ENCODE measurements at regions not wholly inside any gene's neighbourhood (a gene's known extent, or its start where the extent isn't known, plus 50 kb on each side); places are given as distances from the start of the nearest gene placed in this dataset.
"Not testable (repeated sequence)": the region's sequence is repeated elsewhere in the genome, so short reads cannot be mapped to it uniquely, and the experiment has no call there.

DNA sequence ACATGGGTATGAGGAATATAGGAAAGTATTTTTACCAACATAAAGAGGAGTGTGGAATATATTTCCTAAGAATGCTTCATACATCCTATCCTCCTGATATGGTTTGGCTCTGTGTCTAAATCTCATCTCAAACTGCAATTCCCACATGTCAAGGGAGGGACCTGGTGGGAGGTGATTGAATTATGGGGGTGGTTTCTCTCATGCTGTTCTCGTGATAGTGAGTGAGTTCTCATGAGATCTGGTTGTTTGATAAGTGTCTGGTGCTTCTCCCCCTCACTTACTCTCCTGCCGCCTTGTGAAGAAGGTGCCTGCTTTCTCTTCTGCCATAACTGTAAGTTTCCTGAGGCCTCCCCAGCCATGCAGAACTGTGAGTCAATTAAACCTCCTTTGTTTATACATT is 62.2 kb upstream of the CYRIA start:
- not testable (repeated sequence) for DNase-seq (ENCODE audit: low read depth in 3 of 3)

DNA sequence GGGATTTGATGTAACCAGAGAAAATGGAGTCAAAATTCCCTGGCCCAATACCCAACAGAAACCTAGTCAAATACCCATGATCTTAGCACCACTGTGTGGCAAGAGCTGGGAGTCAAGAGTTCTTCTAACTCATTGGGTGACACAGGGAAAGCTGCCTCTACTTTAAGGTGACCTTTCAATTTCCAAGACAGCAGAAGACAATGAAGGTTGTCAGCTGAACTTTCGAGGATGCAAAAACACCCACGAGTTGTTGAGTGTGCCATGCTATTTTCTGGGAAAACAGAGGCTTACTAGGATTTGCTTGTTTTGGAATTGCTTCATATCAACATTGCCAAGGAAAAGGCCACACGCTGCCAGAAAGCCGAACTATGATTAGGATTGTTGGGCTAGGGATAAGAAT is 61.6 kb upstream of the CYRIA start:
- no peak for DNase-seq (ENCODE audit: low read depth in 3 of 3)

DNA sequence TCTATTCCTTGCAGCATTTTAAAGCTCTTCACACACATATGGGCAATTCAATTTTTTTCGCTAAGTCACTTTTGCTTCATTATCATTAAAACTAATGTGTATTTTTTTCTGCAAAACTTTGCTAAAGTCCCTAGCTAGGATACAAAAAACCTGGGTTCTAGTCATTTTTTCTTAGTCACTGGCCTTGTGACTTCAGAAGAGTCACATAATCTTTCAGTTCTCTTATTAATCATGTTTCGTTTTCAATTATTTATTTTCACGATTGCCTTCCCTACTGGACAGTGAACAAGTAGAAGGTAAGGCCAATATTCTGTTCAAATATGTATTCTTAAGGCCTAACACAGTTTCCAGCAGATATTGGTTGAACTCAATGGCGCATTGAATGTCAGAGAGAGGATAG is 60.9 kb upstream of the CYRIA start:
- no peak for DNase-seq (ENCODE audit: low read depth in 3 of 3)

DNA sequence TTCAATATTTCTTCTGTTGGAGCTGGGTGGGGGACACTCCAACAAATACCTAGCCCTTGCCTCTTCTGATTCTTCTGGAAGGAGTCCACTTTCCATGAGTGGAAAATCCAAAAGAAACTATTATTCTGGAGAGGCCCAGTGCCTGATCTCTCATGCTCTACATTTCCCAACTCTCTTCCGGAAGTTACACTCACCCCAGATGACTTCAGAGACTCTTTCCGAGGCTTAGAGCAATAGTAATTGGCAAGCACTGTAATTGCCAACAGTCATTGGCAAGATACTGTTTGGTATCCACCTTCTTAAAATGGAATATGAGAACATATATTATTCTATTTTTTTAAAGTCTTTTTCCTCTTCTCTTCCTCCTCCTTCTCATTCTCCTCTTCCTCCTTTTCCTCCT is 60.5 kb upstream of the CYRIA start:
- no peak for DNase-seq (ENCODE audit: low read depth in 3 of 3)

DNA sequence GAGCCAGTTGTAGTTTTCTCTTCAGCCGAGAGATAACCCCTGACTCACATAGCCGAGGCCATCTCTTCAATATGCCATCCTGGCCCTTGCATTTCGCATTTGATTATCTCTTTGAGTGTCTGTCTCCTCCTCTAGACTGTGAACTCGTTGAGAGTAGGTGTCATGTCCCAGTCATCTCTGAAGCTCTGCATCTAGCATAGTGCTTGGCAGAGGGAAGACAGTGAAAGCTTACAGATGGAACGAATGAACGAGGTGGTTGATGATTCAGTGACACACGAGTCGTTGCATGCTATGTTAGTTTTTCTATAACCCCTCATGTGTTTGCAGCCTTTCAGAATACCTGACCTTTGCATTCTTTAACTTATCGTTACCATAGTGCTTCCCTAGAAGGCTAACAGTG is 59.9 kb upstream of the CYRIA start:
- DNase-seq (ENCODE audit: low read depth in 3 of 3): peak in 1 of 3 donors; percentile 25

DNA sequence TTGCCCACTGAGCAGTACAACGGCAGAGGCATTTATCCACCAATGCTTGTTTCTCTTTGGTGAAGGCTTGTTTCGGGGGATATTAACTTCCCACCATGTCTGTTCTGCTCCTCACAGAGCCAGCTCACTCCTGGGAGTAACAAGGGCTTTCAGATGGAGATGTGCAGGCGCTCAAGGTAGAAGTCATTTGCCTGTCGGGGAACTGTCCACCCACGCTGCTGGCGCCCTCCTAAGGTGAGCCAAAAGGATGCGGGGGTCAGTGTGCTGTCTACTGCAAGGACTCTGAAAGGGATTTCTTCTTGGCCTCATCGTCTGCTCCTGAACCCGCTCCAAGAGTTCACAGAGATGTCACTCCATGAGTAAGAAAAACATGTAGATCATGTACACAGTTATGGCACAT is 57.0 kb upstream of the CYRIA start:
- DNase-seq (ENCODE audit: low read depth in 3 of 3): no peak

DNA sequence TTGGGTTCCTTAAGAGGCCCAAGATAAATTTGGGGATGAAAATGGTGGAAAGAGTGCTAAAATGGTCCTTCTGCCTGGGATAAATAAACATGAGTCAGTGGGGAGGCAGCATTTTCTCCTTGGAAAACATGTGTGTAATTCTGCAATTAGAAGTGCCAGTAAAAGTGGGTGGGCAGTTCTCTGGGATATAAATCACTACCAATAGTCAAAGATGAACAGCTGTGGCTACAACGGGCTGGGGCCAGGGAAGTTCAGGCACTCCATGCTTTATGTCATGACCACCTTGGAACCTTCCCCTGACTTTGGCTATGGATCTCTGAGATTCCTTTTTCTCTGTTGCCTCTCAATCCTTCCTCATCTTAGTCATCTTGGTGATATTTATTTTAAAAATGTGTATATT is 56.5 kb upstream of the CYRIA start:
- no peak for DNase-seq (ENCODE audit: low read depth in 3 of 3)

DNA sequence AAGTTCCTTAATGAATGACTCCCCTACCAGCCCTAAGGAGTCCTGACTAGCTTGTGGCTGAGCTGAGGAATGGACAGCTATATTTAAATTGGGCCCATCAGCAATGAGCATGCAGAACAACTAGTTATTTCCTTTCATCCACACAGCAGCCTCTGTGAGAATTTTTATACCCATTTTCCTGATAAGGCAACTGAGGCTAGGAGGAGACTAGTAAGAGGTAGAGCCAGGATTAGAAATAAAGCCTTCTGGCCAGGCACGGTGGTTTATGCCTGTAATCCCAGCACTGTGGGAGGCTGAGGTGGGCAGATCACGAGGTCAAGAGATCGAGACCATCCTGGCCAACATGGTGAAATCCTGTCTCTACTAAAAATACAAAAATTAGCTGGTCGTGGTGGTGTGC is 55.9 kb upstream of the CYRIA start:
- DNase-seq (ENCODE audit: low read depth in 3 of 3): not testable (repeated sequence)

DNA sequence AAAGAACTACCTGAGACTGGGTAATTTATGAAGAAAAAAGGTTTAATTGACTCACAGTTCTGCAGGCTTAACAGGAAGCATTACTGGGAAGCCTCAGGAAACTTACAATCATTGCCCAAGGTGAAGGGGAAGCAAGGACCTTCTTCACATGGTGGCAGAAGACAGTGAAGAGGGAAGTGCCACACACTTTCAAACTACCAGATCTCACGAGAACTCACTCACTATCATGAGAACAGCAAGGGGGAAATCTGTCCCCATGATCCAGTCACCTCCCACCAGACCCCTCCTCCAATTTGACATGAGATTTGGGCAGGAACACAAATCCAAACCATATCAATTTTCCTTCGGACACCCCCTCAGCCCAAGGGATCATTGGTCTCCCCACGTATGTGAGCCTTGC is 55.1 kb upstream of the CYRIA start:
- not testable (repeated sequence) for DNase-seq (ENCODE audit: low read depth in 3 of 3)

DNA sequence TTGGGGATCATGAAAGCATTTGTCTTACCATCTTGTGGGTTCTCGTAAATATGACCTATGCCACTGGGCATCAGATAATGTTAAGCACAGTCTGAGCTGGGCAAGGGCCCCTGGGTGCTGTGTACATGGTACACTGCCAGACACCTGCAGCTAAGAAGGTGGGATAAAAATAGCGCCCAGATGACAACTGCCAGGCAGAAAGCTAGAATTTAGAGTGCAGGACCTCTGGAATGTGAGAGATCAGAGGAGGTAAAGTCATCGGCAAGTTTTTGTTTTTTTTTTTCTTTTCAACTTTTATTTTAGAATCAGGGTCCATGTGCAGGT is 53.8 kb upstream of the CYRIA start:
- no peak for DNase-seq (ENCODE audit: low read depth in 3 of 3)

DNA sequence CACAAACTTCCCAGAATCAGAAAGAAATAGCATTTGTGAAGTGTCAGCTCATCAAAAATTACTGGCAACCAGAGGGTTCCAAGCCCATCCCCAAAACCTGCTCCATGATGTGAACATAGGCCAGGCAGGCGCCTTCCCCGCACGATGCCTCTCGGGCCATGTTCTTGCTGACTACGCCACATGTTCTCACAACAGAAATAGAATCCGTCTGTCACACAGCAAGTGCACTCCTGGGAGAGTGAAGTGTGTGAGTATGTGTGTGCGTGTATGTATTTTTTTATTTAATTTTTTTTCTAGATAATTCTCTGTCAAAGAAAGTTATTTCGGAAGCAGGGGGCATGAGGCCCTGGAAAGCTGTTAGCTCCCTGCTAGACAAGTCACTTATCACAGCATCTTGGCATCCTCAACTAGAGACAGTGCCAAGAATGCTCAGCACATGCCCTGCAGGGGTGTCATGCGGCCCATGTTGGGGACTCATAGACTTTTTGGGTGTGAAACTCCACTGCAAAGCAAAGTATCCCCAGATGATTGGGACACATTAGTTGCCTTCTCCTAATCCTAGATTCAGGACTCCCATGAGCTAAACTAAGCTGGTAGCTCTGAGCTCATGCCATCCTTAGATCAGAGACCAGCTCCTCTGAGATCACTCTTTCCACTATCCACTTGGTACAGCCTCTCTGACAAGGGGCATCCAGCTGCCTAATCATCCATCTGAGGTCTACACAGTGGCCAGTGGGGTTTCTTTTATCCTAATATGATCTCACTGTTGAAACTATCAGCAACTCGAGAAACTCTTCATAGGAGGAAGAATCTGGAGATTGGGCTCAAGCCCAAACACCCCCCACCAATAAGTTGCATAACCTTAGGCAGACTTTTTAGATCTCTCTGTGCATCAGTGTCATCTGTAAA is 53.2 kb upstream of the CYRIA start:
- DNase-seq (ENCODE audit: low read depth in 3 of 3): no peak

DNA sequence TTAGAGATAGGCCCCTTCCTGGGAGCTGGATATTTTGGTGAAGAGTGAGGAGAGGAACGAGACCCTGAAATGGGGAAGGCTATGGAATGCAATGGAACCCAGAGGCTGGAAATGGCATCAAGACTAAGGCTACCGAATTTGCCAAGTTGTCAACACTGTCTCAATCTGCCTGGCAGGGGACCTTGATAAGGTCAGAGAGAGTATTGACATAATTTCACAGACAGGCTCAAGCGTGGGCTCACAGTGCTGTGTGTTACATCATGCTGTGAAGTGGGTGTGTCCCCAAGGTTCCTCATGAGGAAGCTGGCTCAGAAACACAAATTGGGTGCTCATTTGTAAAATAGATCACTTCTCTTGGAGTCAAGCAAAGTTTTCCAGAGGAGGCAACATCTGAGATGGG is 51.8 kb upstream of the CYRIA start:
- DNase-seq (ENCODE audit: low read depth in 3 of 3): no peak

DNA sequence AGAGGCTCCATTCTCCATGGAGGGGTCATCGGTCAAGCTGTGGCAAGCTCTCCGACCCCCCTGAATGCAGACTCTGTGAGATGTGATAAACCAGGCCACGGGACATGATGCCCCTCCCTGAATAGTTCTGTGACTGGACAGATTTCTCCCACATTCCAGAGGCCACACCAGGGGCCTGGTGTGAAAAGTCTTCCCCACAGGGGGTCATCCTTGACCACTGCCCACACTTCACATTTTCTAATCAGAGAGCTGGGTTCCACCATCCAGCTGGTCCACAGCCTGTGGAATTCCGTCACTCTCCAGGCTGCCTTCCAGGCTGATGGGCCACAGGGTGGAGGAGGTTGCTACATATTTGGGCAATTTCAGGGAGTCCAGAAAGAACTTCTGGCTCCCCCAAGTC is 51.3 kb upstream of the CYRIA start:
- DNase-seq (ENCODE audit: low read depth in 3 of 3): no peak

DNA sequence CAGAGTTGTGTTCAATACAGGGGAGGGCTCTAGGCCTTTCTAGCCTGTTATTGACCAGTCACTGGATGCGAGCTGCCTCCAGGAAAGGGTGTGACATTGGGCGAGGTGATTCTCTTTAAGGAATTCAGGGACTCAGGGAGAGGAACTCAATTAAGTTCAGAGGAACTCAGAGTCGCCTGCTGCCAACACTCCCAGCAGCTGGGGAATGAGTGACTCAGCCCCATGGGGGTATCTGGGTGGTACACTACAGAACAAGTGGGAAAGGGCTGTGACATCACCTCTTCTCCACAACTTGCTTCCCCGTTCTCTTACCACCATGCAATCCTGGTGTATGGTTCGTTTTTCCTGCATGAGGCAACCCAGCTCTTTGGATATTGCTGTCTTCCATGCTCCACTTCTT is 50.4 kb upstream of the CYRIA start:
- DNase-seq (ENCODE audit: low read depth in 3 of 3): no peak
